LoVo (cell line): ENCODE measurements at regions not wholly inside any gene's neighbourhood (a gene's known extent, or its start where the extent isn't known, plus 50 kb on each side); places are given as distances from the start of the nearest gene placed in this dataset.

Source experiments
- DNase-seq: peaks from one replicate; pipeline ENCODE4 v3.0.0-alpha.2; 2016; ENCODE audit warnings: low spot score

GRCh38 chr1:173400387-173400995, 76.6 kb upstream of the PRDX6 start:
- no peak for DNase-seq

DNA sequence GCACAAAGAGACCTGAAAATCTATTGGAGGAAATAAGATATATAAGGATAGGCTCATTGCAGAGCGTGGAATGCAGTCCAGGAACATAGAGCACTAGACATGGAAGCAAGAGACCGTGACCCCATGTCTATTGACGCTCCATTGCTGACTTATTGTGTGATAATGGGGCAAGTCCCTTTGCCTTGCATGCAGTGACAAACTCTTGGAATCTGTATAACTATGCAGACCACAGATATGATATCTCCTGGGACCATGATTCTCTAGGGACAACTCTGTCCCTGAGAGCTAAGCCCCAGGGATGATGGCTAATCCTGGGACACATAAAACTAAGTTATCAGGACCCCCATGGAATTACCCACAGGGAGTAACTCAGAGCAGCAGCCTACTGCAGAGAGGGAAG, 73.1 kb upstream of the PRDX6 start:
- no peak for DNase-seq

GRCh38 chr1:173405281-173405680, 71.9 kb upstream of the PRDX6 start:
- no peak for DNase-seq

DNA sequence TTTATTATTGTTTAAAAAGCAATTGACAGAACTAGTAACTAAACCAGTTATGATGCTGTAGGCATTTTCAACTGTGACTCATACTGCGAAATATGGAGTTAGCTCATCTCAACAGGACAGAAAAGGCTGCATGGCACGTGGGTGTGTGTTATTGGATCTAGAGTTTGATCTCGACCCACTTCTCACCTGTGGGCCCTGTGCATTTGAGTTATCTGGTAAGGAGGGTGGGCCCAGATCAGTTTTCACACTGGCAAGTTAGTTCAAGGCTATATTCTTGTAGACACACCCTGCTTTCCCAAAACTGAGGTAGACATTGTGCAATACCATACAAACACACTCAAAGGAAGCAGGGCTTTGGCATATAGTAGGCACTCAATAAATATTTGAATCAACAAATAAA, 71.3 kb upstream of the PRDX6 start:
- DNase-seq: no peak

- no peak for DNase-seq
Measured at GRCh38 chr1:173406783-173407230, 70.3 kb upstream of the PRDX6 start.

GRCh38 chr1:173407846-173408245, 69.3 kb upstream of the PRDX6 start:
- no peak for DNase-seq

- DNase-seq: no peak
Measured at GRCh38 chr1:173408886-173409285, 68.2 kb upstream of the PRDX6 start.

- no peak for DNase-seq
Measured at GRCh38 chr1:173409613-173410012, 67.5 kb upstream of the PRDX6 start.

DNA sequence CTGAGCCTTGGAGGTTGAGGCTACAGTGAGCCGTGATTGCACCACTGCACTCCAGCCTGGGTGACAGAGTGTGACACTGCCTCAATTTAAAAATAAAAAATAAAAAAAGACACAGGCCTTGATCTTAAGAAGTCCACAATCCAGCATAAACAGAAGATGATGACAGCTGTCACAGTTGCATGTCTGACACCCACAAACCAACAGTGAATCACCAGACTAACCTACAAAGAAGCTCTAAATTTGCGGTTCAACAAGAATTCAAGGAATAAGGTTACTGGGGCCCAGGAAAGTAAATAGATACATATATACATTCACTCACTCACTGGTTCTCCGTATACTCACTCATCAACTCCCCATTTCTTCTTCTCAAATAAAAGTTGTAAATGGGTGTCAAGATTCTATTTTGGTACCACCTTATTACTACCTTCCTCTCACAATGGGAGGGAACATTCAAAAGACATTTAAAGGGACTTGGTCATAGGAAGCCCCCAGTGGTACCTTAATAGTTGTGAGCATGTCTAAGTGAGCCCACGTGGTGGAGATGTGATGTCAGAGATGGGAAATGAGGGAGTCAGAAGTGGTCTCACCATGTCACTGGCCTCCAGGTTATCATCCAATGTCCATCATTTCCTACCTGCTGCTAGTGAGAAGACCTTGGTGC, 66.9 kb upstream of the PRDX6 start:
- DNase-seq: no peak

GRCh38 chr1:173410794-173411236, 66.3 kb upstream of the PRDX6 start:
- no peak for DNase-seq

- peak; percentile 16 for DNase-seq
Measured at GRCh38 chr1:173411835-173412742, 65.0 kb upstream of the PRDX6 start.

DNA sequence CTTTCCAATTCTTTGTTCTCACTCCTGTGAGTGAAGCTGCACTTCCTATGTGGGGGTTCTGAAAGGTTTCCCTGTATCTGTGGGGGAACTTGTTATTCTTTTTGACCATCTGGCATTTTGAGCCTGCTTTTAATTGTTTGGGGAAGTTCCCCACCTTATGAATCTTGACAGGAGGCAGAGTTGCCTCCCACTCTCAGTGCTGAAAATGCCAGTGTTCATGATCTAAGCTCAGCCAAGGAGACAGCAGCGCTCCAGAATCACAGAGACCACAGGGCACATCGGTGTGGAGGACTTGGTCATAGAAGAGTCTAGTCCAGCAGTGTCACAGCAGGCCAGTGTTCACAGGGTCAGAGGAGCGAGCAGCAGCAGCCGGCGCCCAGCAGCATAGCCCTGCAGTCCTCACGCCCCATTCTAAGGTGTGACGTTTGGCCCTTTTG, 63.8 kb upstream of the PRDX6 start:
- no peak for DNase-seq

- DNase-seq: no peak
Measured at GRCh38 chr1:173414136-173414535, 63.0 kb upstream of the PRDX6 start.

- no peak for DNase-seq
Measured at GRCh38 chr1:173414539-173415226, 62.5 kb upstream of the PRDX6 start.

DNA sequence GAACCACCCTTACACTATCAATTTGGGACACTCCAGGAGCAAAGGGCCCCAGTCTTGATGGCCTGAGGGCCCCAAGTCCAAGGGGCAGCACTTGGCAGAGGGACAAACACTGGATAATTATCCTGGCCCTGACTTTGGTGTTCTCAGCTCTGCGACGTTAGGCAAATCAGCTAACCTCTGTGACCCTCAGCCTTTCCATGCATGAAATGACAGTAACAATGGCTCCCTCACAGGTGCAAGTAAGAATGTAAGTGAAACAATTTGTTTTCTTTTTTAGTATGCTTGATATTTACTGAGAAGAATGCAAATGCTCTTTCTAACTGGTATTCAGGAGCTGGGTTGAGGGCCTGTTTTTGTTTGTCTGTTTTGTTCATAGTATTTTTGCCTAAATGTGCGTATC, 61.6 kb upstream of the PRDX6 start:
- DNase-seq: no peak

- DNase-seq: no peak
Measured at GRCh38 chr1:173415905-173416450, 61.2 kb upstream of the PRDX6 start.

- DNase-seq: no peak
Measured at GRCh38 chr1:173417563-173417962, 59.6 kb upstream of the PRDX6 start.

GRCh38 chr1:173418107-173418985, 58.8 kb upstream of the PRDX6 start:
- DNase-seq: no peak

- peak; percentile 73 for DNase-seq
Measured at GRCh38 chr1:173420330-173420806, 56.8 kb upstream of the PRDX6 start.

DNA sequence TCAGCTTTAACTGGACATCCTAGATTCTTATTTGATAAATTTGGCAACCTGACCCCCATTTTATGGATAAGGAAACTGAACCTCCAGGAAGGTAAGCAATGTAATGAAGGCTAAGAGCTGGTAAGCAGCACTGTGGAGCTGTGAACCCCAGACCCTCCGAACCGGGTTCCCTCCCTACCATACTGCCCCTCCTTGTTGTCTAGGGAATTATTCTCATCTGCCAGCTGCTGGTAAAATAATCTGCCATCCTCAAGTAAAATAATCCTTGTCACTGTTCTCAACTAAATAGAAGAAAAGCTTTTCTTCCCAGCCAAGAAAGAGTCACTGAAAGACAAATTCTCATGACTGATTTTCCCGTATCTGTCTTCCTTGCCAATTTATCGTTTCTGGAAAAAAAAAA, 55.8 kb upstream of the PRDX6 start:
- no peak for DNase-seq

DNA sequence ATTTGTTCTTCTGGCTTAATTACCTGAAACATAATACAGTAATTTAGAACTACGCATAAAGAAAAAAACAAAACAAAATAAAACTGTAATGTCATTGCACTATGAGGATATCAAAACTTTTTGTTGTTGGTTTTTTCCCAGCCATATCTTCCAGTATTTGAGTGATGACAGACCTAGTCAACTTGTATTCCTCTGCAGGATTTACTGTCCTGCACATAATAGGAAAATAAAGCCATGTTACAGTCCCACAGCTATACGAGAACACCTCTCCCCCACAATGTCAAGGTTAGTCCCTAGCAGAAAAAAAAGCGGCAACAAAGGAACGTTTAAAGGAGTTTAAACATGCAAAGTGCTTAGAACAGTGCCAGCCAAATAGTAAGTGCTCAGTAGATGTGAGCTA, 55.3 kb upstream of the PRDX6 start:
- DNase-seq: no peak
